ENCODE measurements at regions not wholly inside any gene's neighbourhood (a gene's known extent, or its start where the extent isn't known, plus 50 kb on each side); places are given as distances from the start of the nearest gene placed in this dataset.

GRCh38 chr7:68247571-68247970 lies 1250.9 kb downstream of the TYW1 start:
- TF ChIP-seq, protein P1, sequence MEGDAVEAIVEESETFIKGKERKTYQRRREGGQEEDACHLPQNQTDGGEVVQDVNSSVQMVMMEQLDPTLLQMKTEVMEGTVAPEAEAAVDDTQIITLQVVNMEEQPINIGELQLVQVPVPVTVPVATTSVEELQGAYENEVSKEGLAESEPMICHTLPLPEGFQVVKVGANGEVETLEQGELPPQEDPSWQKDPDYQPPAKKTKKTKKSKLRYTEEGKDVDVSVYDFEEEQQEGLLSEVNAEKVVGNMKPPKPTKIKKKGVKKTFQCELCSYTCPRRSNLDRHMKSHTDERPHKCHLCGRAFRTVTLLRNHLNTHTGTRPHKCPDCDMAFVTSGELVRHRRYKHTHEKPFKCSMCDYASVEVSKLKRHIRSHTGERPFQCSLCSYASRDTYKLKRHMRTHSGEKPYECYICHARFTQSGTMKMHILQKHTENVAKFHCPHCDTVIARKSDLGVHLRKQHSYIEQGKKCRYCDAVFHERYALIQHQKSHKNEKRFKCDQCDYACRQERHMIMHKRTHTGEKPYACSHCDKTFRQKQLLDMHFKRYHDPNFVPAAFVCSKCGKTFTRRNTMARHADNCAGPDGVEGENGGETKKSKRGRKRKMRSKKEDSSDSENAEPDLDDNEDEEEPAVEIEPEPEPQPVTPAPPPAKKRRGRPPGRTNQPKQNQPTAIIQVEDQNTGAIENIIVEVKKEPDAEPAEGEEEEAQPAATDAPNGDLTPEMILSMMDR (IDR thresholded peaks at IDR 0.05), result no peak
- TF ChIP-seq POLR2A (IDR thresholded peaks at IDR 0.05) (no peak), EP300 (IDR thresholded peaks at IDR 0.05) (no peak)

Data from ovary (tissue), 3 donors.